ENCODE measurements at regions not wholly inside any gene's neighbourhood (a gene's known extent, or its start where the extent isn't known, plus 50 kb on each side); places are given as distances from the start of the nearest gene placed in this dataset.

GRCh38 chr2:12968399-12968798, 251.7 kb downstream of the TRIB2 start:
- Histone ChIP-seq H3K36me3 (replicated peaks; ENCODE audit: insufficient read depth, low read length) (no peaks in the 10 kb centered on the region), H3F3A (ENCODE audit: insufficient read depth, low read length) (no peaks in the 10 kb centered on the region), H3K9me3 (replicated peaks; ENCODE audit: insufficient read depth, low read length) (no peaks in the 10 kb centered on the region), H3K9ac (ENCODE audit: low read length) (no peak overlapping the region), H3K4me3 (ENCODE audit: low read length) (no peak overlapping the region), H3K4me2 (ENCODE audit: low read depth, low read length) (no peak overlapping the region), H3K27ac (ENCODE audit: low read length) (no peak overlapping the region), H2AFZ (ENCODE audit: low read length) (no peak overlapping the region), H3K4me1 (ENCODE audit: low read length) (no peaks in the 10 kb centered on the region), H3K79me2 (ENCODE audit: low read length) (no peaks in the 10 kb centered on the region), H3K9me2 (replicated peaks; ENCODE audit: insufficient read depth, low read length) (no peaks in the 10 kb centered on the region), H4K20me1 (ENCODE audit: insufficient read depth, low read length) (no peaks in the 10 kb centered on the region), H3K27me3 (replicated peaks; ENCODE audit: insufficient read depth, low read length) (no peaks in the 10 kb centered on the region)
- no peak for DNase-seq
- TF ChIP-seq CTCF (IDR thresholded peaks at IDR 0.05; ENCODE audit: low read length) (no peak), EZH2 (optimal IDR thresholded peaks at IDR 0.05; ENCODE audit: low read depth, low read length) (no peak), EZH2phosphoT487 (IDR thresholded peaks at IDR 0.05; ENCODE audit: low read length) (no peak)

GRCh38 chr2:12970861-12971260, 254.1 kb downstream of the TRIB2 start:
- Histone ChIP-seq H4K20me1 (ENCODE audit: insufficient read depth, low read length) (no peaks in the 10 kb centered on the region), H2AFZ (ENCODE audit: low read length) (no peak overlapping the region), H3F3A (ENCODE audit: insufficient read depth, low read length) (no peaks in the 10 kb centered on the region), H3K9me2 (replicated peaks; ENCODE audit: insufficient read depth, low read length) (no peaks in the 10 kb centered on the region), H3K27me3 (replicated peaks; ENCODE audit: insufficient read depth, low read length) (no peaks in the 10 kb centered on the region), H3K4me1 (ENCODE audit: low read length) (no peaks in the 10 kb centered on the region), H3K79me2 (ENCODE audit: low read length) (no peaks in the 10 kb centered on the region), H3K4me2 (ENCODE audit: low read depth, low read length) (no peak overlapping the region), H3K9ac (ENCODE audit: low read length) (no peak overlapping the region), H3K36me3 (replicated peaks; ENCODE audit: insufficient read depth, low read length) (no peaks in the 10 kb centered on the region), H3K27ac (ENCODE audit: low read length) (no peak overlapping the region), H3K9me3 (replicated peaks; ENCODE audit: insufficient read depth, low read length) (no peaks in the 10 kb centered on the region), H3K4me3 (ENCODE audit: low read length) (no peak overlapping the region)
- no peak for DNase-seq
- no peak for TF ChIP-seq EZH2phosphoT487 (IDR thresholded peaks at IDR 0.05; ENCODE audit: low read length)
- no peak for TF ChIP-seq EZH2 (optimal IDR thresholded peaks at IDR 0.05; ENCODE audit: low read depth, low read length)
- no peak for TF ChIP-seq CTCF (IDR thresholded peaks at IDR 0.05; ENCODE audit: low read length)

GRCh38 chr2:12971581-12972365, 255.0 kb downstream of the TRIB2 start:
- no peak overlapping the region for H3K9ac ChIP-seq (ENCODE audit: low read length)
- TF ChIP-seq EZH2phosphoT487 (IDR thresholded peaks at IDR 0.05; ENCODE audit: low read length) (no peak), EZH2 (optimal IDR thresholded peaks at IDR 0.05; ENCODE audit: low read depth, low read length) (no peak), CTCF (IDR thresholded peaks at IDR 0.05; ENCODE audit: low read length) (no peak)
- H2AFZ ChIP-seq (ENCODE audit: low read length): no peak overlapping the region
- H3K4me2 ChIP-seq (ENCODE audit: low read depth, low read length): no peak overlapping the region
- H3K36me3 ChIP-seq (replicated peaks; ENCODE audit: insufficient read depth, low read length): no peaks in the 10 kb centered on the region
- no peak overlapping the region for H3K4me3 ChIP-seq (ENCODE audit: low read length)
- no peaks in the 10 kb centered on the region for H3K27me3 ChIP-seq (replicated peaks; ENCODE audit: insufficient read depth, low read length)
- no peak overlapping the region for H3K27ac ChIP-seq (ENCODE audit: low read length)
- H4K20me1 ChIP-seq (ENCODE audit: insufficient read depth, low read length): no peaks in the 10 kb centered on the region
- DNase-seq: no peak
- H3K79me2 ChIP-seq (ENCODE audit: low read length): no peaks in the 10 kb centered on the region
- no peaks in the 10 kb centered on the region for H3K9me2 ChIP-seq (replicated peaks; ENCODE audit: insufficient read depth, low read length)
- H3K9me3 ChIP-seq (replicated peaks; ENCODE audit: insufficient read depth, low read length): no peaks in the 10 kb centered on the region
- H3K4me1 ChIP-seq (ENCODE audit: low read length): no peaks in the 10 kb centered on the region
- no peaks in the 10 kb centered on the region for H3F3A ChIP-seq (ENCODE audit: insufficient read depth, low read length)
